Upper lobe of left lung (tissue), 4 donors: ENCODE measurements at regions not wholly inside any gene's neighbourhood (a gene's known extent, or its start where the extent isn't known, plus 50 kb on each side); places are given as distances from the start of the nearest gene placed in this dataset.

ENCODE experiments used
- CTCF ChIP-seq, 6 experiments: fragments of 450-650 bp in 4 of 6; fragments of 200-600 bp in 2 of 6; sonication (generic) in 2 of 6; IDR thresholded peaks; one replicate each; pipeline ENCODE4 v1.5.1; 2016 to 2019; ENCODE audit warnings: antibody characterized with exemption in 6 of 6
- POLR2A ChIP-seq, 4 donors: fragments of 450-650 bp; IDR thresholded peaks; one replicate each; pipeline ENCODE4 v1.5.1; 2016 to 2017; ENCODE audit warnings: antibody characterized with exemption in 4 of 4, mild to moderate bottlenecking in 2 of 4
- POLR2AphosphoS5 ChIP-seq, 2 donors: sonication (generic); formaldehyde crosslinking; IDR thresholded peaks; one replicate each; pipeline ENCODE4 v1.5.1; 2017; ENCODE audit warnings: antibody characterized with exemption in 2 of 2

- TF ChIP-seq CTCF (IDR thresholded peaks at IDR 0.05) (no peak), POLR2A (IDR thresholded peaks at IDR 0.05) (no peak), POLR2AphosphoS5 (IDR thresholded peaks at IDR 0.05) (no peak)
Observed at GRCh38 chr3:16064642-16065414, 109.7 kb upstream of the GALNT15 start.
